ENCODE measurements at regions not wholly inside any gene's neighbourhood (a gene's known extent, or its start where the extent isn't known, plus 50 kb on each side); places are given as distances from the start of the nearest gene placed in this dataset.

DNA sequence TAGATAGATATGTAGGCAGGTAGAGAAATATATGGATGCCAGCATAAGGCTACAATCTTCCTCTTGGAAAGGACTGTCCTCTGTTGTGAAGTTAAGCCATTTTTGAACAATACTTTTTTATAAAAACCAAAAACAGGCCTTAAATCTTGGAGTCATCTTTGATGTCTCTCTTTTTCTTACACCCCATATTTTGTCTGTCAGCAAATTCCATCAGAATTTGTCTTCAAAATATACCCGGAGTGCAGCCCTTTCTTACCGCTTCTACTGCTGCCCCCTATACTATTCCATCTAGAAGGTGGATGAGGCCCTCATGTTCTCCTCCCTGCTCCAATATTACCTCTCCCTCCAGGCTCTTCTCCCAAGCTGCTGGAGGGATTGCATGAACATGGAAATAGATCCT lies 326.5 kb downstream of the HAPSTR1 start:
- no peak overlapping the region for H3K4me2 ChIP-seq (ENCODE audit: insufficient read depth, low read length)
- FAIRE-seq (no peak), DNase-seq (ENCODE audit: low read depth, low spot score) (no peak)
- no peak for TF ChIP-seq MYC (IDR thresholded peaks at IDR 0.05; ENCODE audit: low read depth, low read length)
- no peak for TF ChIP-seq FOS (IDR thresholded peaks at IDR 0.05; ENCODE audit: borderline replicate concordance, insufficient read depth, low read length)
- no peak for TF ChIP-seq GATA2 (IDR thresholded peaks at IDR 0.05; ENCODE audit: insufficient read depth, insufficient read length, low read depth, low read length)
- TF ChIP-seq JUN (IDR thresholded peaks at IDR 0.05; ENCODE audit: borderline replicate concordance, insufficient read depth, insufficient read length, low read depth) = no peak
- TF ChIP-seq EZH2 (IDR thresholded peaks at IDR 0.05; ENCODE audit: borderline replicate concordance, low read depth, low read length, severe bottlenecking) = no peak
- TF ChIP-seq, protein P1, sequence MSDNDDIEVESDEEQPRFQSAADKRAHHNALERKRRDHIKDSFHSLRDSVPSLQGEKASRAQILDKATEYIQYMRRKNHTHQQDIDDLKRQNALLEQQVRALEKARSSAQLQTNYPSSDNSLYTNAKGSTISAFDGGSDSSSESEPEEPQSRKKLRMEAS (IDR thresholded peaks at IDR 0.05; ENCODE audit: insufficient read depth, insufficient read length) = no peak
- TF ChIP-seq, protein P2, sequence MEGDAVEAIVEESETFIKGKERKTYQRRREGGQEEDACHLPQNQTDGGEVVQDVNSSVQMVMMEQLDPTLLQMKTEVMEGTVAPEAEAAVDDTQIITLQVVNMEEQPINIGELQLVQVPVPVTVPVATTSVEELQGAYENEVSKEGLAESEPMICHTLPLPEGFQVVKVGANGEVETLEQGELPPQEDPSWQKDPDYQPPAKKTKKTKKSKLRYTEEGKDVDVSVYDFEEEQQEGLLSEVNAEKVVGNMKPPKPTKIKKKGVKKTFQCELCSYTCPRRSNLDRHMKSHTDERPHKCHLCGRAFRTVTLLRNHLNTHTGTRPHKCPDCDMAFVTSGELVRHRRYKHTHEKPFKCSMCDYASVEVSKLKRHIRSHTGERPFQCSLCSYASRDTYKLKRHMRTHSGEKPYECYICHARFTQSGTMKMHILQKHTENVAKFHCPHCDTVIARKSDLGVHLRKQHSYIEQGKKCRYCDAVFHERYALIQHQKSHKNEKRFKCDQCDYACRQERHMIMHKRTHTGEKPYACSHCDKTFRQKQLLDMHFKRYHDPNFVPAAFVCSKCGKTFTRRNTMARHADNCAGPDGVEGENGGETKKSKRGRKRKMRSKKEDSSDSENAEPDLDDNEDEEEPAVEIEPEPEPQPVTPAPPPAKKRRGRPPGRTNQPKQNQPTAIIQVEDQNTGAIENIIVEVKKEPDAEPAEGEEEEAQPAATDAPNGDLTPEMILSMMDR (IDR thresholded peaks at IDR 0.05; ENCODE audit: extremely low read depth in 1 of 2, insufficient read depth in 1 of 2, low read depth in 1 of 2, low read length in 2 of 2) = no peak
- no peak for TF ChIP-seq POLR2A (IDR thresholded peaks at IDR 0.05; ENCODE audit: low read depth, low read length)
- no peak for TF ChIP-seq POLR2AphosphoS5 (IDR thresholded peaks at IDR 0.05; ENCODE audit: insufficient read depth, low read depth, low read length)
- no peak overlapping the region for H2AFZ ChIP-seq (ENCODE audit: low read depth, low read length)
- BruUV-seq (replicated peaks) = no TSS peak
- no peaks in the 10 kb centered on the region for H3K9me3 ChIP-seq (replicated peaks; ENCODE audit: control insufficient read depth, insufficient read depth, low read length)
- no peaks in the 10 kb centered on the region for H3K27me3 ChIP-seq (ENCODE audit: control insufficient read depth in 2 of 2, insufficient read depth in 2 of 2, low read length in 2 of 2)
- CTCF ChIA-PET = no interaction called here
- H3K4me3 ChIP-seq (replicated peaks in 1 of 3; ENCODE audit: insufficient read depth in 1 of 3, low read depth in 1 of 3, low read length in 3 of 3) = no peak overlapping the region
- no peaks in the 10 kb centered on the region for H4K20me1 ChIP-seq (replicated peaks; ENCODE audit: control insufficient read depth, extremely low read depth, insufficient read depth, low read length)
- intact Hi-C loops (cut with micrococcal nuclease) (no loop called here), dilution Hi-C loops (cut with MboI; ENCODE audit: extremely low pct_ligation_motif_present, low sequenced_read_pairs) (no loop called here)
- H3K36me3 ChIP-seq (ENCODE audit: control insufficient read depth in 2 of 2, extremely low read depth in 1 of 2, insufficient read depth in 2 of 2, low read length in 2 of 2) = no peaks in the 10 kb centered on the region
- H3K4me1 ChIP-seq (ENCODE audit: control insufficient read depth, extremely low read depth, insufficient read depth, low read length) = no peaks in the 10 kb centered on the region
- no peak overlapping the region for H3K9ac ChIP-seq (replicated peaks; ENCODE audit: extremely low read depth, insufficient read depth, low read length)
- H3K27ac ChIP-seq (ENCODE audit: insufficient read depth, low read depth, low read length) = no peak overlapping the region
- no peaks in the 10 kb centered on the region for H3K79me2 ChIP-seq (ENCODE audit: control insufficient read depth, insufficient read depth, low read length)
- no peaks in the 10 kb centered on the region for H3K9me1 ChIP-seq (replicated peaks; ENCODE audit: control insufficient read depth, extremely low read depth, insufficient read depth, low read length)
- POLR2A ChIA-PET = no interaction called here
